SIG-M5 treated with dmso at 0.1 percent for 504 hours (cell line): ENCODE measurements at regions not wholly inside any gene's neighbourhood (a gene's known extent, or its start where the extent isn't known, plus 50 kb on each side); places are given as distances from the start of the nearest gene placed in this dataset.

Experiments used
- DNase-seq: peaks from one replicate; lab custom pipeline; 2025; ENCODE audit not compliant: unreplicated experiment; lab: John Stamatoyannopoulos, UW

GRCh38 chr21:36554411-36555157 is 74.7 kb upstream of the CLDN14 start:
- no peak for DNase-seq

- DNase-seq = no peak
Observed at GRCh38 chr21:36555199-36555800, 75.4 kb upstream of the CLDN14 start.

GRCh38 chr21:36557316-36557715 is 77.4 kb upstream of the CLDN14 start:
- DNase-seq = no peak

GRCh38 chr21:36560933-36561575 is 81.1 kb upstream of the CLDN14 start:
- DNase-seq = no peak

- no peak for DNase-seq
Observed at GRCh38 chr21:36563341-36563926, 83.5 kb upstream of the CLDN14 start.

- no peak for DNase-seq
Observed at GRCh38 chr21:36564647-36565046, 84.7 kb upstream of the CLDN14 start.

GRCh38 chr21:36565540-36565939 is 85.6 kb upstream of the CLDN14 start:
- no peak for DNase-seq

GRCh38 chr21:36566644-36567043 is 86.7 kb upstream of the CLDN14 start:
- DNase-seq = no peak

GRCh38 chr21:36567216-36567885 is 87.4 kb upstream of the CLDN14 start:
- DNase-seq = no peak

- DNase-seq = no peak
Observed at GRCh38 chr21:36569511-36569910, 89.6 kb upstream of the CLDN14 start.

- no peak for DNase-seq
Observed at GRCh38 chr21:36571556-36571955, 91.6 kb upstream of the CLDN14 start.

- no peak for DNase-seq
Observed at GRCh38 chr21:36572039-36572438, 92.1 kb upstream of the CLDN14 start.

GRCh38 chr21:36575306-36575705 is 95.4 kb upstream of the CLDN14 start:
- DNase-seq = peak; percentile 7

GRCh38 chr21:36576441-36576840 is 96.5 kb upstream of the CLDN14 start:
- DNase-seq = no peak

GRCh38 chr21:36579898-36580297 is 100.0 kb upstream of the CLDN14 start:
- DNase-seq = no peak

- DNase-seq = no peak
Observed at GRCh38 chr21:36582271-36582670, 102.3 kb upstream of the CLDN14 start.

- DNase-seq = no peak
Observed at GRCh38 chr21:36583591-36583990, 103.7 kb upstream of the CLDN14 start.

- peak; percentile 7 for DNase-seq
Observed at GRCh38 chr21:36584980-36585940, 105.3 kb upstream of the CLDN14 start.

GRCh38 chr21:36587388-36587787 is 107.5 kb upstream of the CLDN14 start:
- DNase-seq = peak; percentile 40

- DNase-seq = no peak
Observed at GRCh38 chr21:36589352-36589971, 109.5 kb upstream of the SIM2 start.
